WTC11 (cell line): ENCODE measurements at regions not wholly inside any gene's neighbourhood (a gene's known extent, or its start where the extent isn't known, plus 50 kb on each side); places are given as distances from the start of the nearest gene placed in this dataset.

Source experiments
- ATAC-seq: fragments of 200-7000 bp; cut with Tn5 transposase; 2 replicates; pipeline ENCODE4 v1.10.0; 2021; ENCODE audit warnings: mild to moderate bottlenecking, moderate library complexity
- CTCF ChIA-PET: fragments of 300-600 bp; sonication (Branson Sonifier 250); formaldehyde crosslinking; loops from one replicate; lab custom pipeline; 2021; ENCODE audit warnings: antibody characterized with exemption; lab: Charles Lee
- POLR2A ChIA-PET: fragments of 350-600 bp; sonication (Branson Sonifier 250); formaldehyde crosslinking; loops from one replicate; lab custom pipeline; 2021; ENCODE audit warnings: antibody characterized with exemption; lab: Charles Lee
- DNase-seq: peaks from one replicate; pipeline ENCODE4 v3.0.0; 2021; ENCODE audit warnings: low spot score
- H3K27ac Mint-ChIP-seq: 2 replicates; pipeline ENCODE4 v1.8.0; 2021; ENCODE audit warnings: mixed read lengths
- H3K27me3 Mint-ChIP-seq: 2 replicates; pipeline ENCODE4 v1.8.0; 2021; ENCODE audit warnings: low read depth, mild to moderate bottlenecking, moderate library complexity, mixed read lengths
- H3K36me3 Mint-ChIP-seq: 2 replicates; pipeline ENCODE4 v1.8.0; 2021; ENCODE audit warnings: mixed read lengths
- H3K4me1 Mint-ChIP-seq: 2 replicates; pipeline ENCODE4 v1.8.0; 2022; ENCODE audit warnings: mixed read lengths
- H3K4me3 Mint-ChIP-seq: 2 replicates; pipeline ENCODE4 v1.8.0; 2021; ENCODE audit warnings: mild to moderate bottlenecking, moderate library complexity, mixed read lengths
- H3K9me3 Mint-ChIP-seq: 2 replicates; pipeline ENCODE4 v1.8.0; 2021; ENCODE audit warnings: mixed read lengths
- AFF4 ChIP-seq: sonication (generic); formaldehyde crosslinking; IDR thresholded peaks from 2 replicates; pipeline ENCODE4 v1.8.1; 2023; ENCODE audit warnings: mild to moderate bottlenecking, missing genetic modification reagents, borderline replicate concordance
- AR ChIP-seq: fragments of 250-450 bp; sonication (Bioruptor Pico); IDR thresholded peaks from 2 replicates; pipeline ENCODE4 v1.9.0; 2021; ENCODE audit warnings: mild to moderate bottlenecking
- ATF6 ChIP-seq: sonication (generic); formaldehyde crosslinking; IDR thresholded peaks from 2 replicates; pipeline ENCODE4 v1.8.1; 2023; ENCODE audit warnings: mild to moderate bottlenecking, missing genetic modification reagents
- CREB1 ChIP-seq: sonication (generic); formaldehyde crosslinking; IDR thresholded peaks from 2 replicates; pipeline ENCODE4 v1.8.0; 2023; ENCODE audit warnings: mild to moderate bottlenecking, missing genetic modification reagents
- ELF4 ChIP-seq: sonication (generic); formaldehyde crosslinking; IDR thresholded peaks from 2 replicates; pipeline ENCODE4 v1.8.1; 2022; ENCODE audit warnings: low read depth, mild to moderate bottlenecking, moderate library complexity, missing genetic modification reagents
- FOXJ3 ChIP-seq: sonication (generic); formaldehyde crosslinking; IDR thresholded peaks from 2 replicates; pipeline ENCODE4 v1.9.0; 2021; ENCODE audit warnings: missing genetic modification reagents, mild to moderate bottlenecking, borderline replicate concordance
- FOXP1 ChIP-seq: sonication (generic); formaldehyde crosslinking; IDR thresholded peaks from 2 replicates; pipeline ENCODE4 v1.8.0; 2022; ENCODE audit warnings: missing genetic modification reagents, mild to moderate bottlenecking, moderate library complexity, borderline replicate concordance
- GABPB1 ChIP-seq: sonication (generic); formaldehyde crosslinking; IDR thresholded peaks from 2 replicates; pipeline ENCODE4 v1.8.1; 2023; ENCODE audit warnings: mild to moderate bottlenecking, missing genetic modification reagents
- JUN ChIP-seq: sonication (generic); formaldehyde crosslinking; IDR thresholded peaks from 2 replicates; pipeline ENCODE4 v1.8.0; 2023; ENCODE audit warnings: mild to moderate bottlenecking, missing genetic modification reagents
- KAT7 ChIP-seq: sonication (generic); formaldehyde crosslinking; IDR thresholded peaks from 2 replicates; pipeline ENCODE4 v1.8.1; 2023; ENCODE audit warnings: missing genetic modification reagents, mild to moderate bottlenecking, borderline replicate concordance
- MAX ChIP-seq: sonication (generic); formaldehyde crosslinking; IDR thresholded peaks from 2 replicates; pipeline ENCODE4 v1.8.0; 2022; ENCODE audit warnings: mild to moderate bottlenecking, missing genetic modification reagents
- NR1H2 ChIP-seq: sonication (generic); formaldehyde crosslinking; IDR thresholded peaks from 2 replicates; pipeline ENCODE4 v1.9.0; 2021; ENCODE audit warnings: mild to moderate bottlenecking, moderate library complexity, missing genetic modification reagents
- PREB ChIP-seq: sonication (generic); formaldehyde crosslinking; IDR thresholded peaks from 2 replicates; pipeline ENCODE4 v1.8.1; 2022; ENCODE audit warnings: mild to moderate bottlenecking, missing genetic modification reagents, moderate library complexity, borderline replicate concordance
- ZNF121 ChIP-seq: sonication (generic); formaldehyde crosslinking; IDR thresholded peaks from 2 replicates; pipeline ENCODE4 v1.8.0; 2023; ENCODE audit warnings: missing genetic modification reagents
- ZNF532 ChIP-seq: fragments of 250-450 bp; sonication (Bioruptor Pico); IDR thresholded peaks from 2 replicates; pipeline ENCODE4 v1.9.0; 2021; ENCODE audit warnings: mild to moderate bottlenecking, borderline replicate concordance
- ZSCAN18 ChIP-seq: fragments of 250-450 bp; sonication (Bioruptor Pico); IDR thresholded peaks from 2 replicates; pipeline ENCODE4 v2.1.2; 2022; ENCODE audit warnings: mild to moderate bottlenecking, moderate library complexity

- no peak for TF ChIP-seq PREB (CRISPR knock-in tag)
- TF ChIP-seq AFF4 = no peak
- TF ChIP-seq ZNF532 (CRISPR knock-in tag) = no peak
- TF ChIP-seq, all 79 proteins: peak for 0
Observed at GRCh38 chr20:6940876-6941275, 173.4 kb downstream of the BMP2 start (continued).

- DNase-seq (no peak), ATAC-seq (no peak)
- H3K27ac Mint-ChIP-seq = no peak overlapping the region
- no peak overlapping the region for H3K4me3 Mint-ChIP-seq
- peaks cover 6% of the 10 kb centered on the region for H3K9me3 Mint-ChIP-seq
- POLR2A ChIA-PET = no interaction called here
- CTCF ChIA-PET = no interaction called here
- H3K36me3 Mint-ChIP-seq = no peaks in the 10 kb centered on the region
- TF ChIP-seq FOXP1 (CRISPR knock-in tag) = no peak
- TF ChIP-seq ZNF121 = no peak
- no peak for TF ChIP-seq KAT7 (CRISPR knock-in tag)
- no peak for TF ChIP-seq NR1H2
- TF ChIP-seq ZSCAN18 (CRISPR knock-in tag) = no peak
- no peaks in the 10 kb centered on the region for H3K27me3 Mint-ChIP-seq
- H3K4me1 Mint-ChIP-seq = 0 out of 2 replicates have a peak, but pooled peaks cover 12% of the 10 kb centered on the region
Observed at GRCh38 chr20:6941571-6941970, 174.1 kb downstream of the BMP2 start.

- CTCF ChIA-PET = no interaction called here
- H3K9me3 Mint-ChIP-seq = peaks cover under 1% of the 10 kb centered on the region; the same call in 1 of the 2 replicates
- POLR2A ChIA-PET = no interaction called here
- no peak for DNase-seq
- no peaks in the 10 kb centered on the region for H3K27me3 Mint-ChIP-seq
- H3K4me3 Mint-ChIP-seq = no peak overlapping the region
- no peak overlapping the region for H3K27ac Mint-ChIP-seq
- ATAC-seq = no peak
- no peaks in the 10 kb centered on the region for H3K36me3 Mint-ChIP-seq
- H3K4me1 Mint-ChIP-seq = 0 out of 2 replicates have a peak, but pooled peaks cover 12% of the 10 kb centered on the region
- TF ChIP-seq AR (CRISPR knock-in tag) (no peak), CREB1 (CRISPR knock-in tag) (no peak), ATF6 (no peak), FOXJ3 (CRISPR knock-in tag) (no peak), MAX (CRISPR knock-in tag) (no peak), GABPB1 (CRISPR knock-in tag) (no peak), PREB (CRISPR knock-in tag) (no peak), JUN (CRISPR knock-in tag) (no peak), ELF4 (no peak)
Observed at GRCh38 chr20:6942266-6942665, 174.8 kb downstream of the BMP2 start.
